DOHH2 (cell line): ENCODE measurements at regions not wholly inside any gene's neighbourhood (a gene's known extent, or its start where the extent isn't known, plus 50 kb on each side); places are given as distances from the start of the nearest gene placed in this dataset.

Source experiments
- H3F3A ChIP-seq: fragments of 200-600 bp; sonication (generic), shearing (Covaris generic); 2 replicates; pipeline ENCODE4 v1.6.0; 2016; ENCODE audit warnings: antibody characterized with exemption, mild to moderate bottlenecking; ENCODE audit not compliant: control insufficient read depth, insufficient read depth
- H3K27ac ChIP-seq: fragments of 200-600 bp; sonication (generic); 2 replicates; pipeline ENCODE4 v1.5.1; 2014; ENCODE audit warnings: low read depth, mild to moderate bottlenecking, low read length, moderate library complexity
- H3K27me3 ChIP-seq: fragments of 200-600 bp; sonication (generic); 2 replicates; pipeline ENCODE4 v1.6.1; 2014; ENCODE audit warnings: mild to moderate bottlenecking, low read length, mixed read lengths; ENCODE audit not compliant: control insufficient read depth
- H3K36me3 ChIP-seq: fragments of 200-600 bp; sonication (generic); 2 replicates; pipeline ENCODE4 v1.6.1; 2014; ENCODE audit warnings: mild to moderate bottlenecking, low read length, moderate library complexity, mixed read lengths; ENCODE audit not compliant: control insufficient read depth
- H3K4me1 ChIP-seq: fragments of 200-600 bp; sonication (generic); 2 replicates; pipeline ENCODE4 v1.6.1; 2014; ENCODE audit warnings: mild to moderate bottlenecking, low read length, mixed read lengths; ENCODE audit not compliant: control insufficient read depth
- H3K4me2 ChIP-seq: fragments of 200-600 bp; sonication (generic); 2 replicates; pipeline ENCODE4 v1.6.0; 2014; ENCODE audit warnings: mild to moderate bottlenecking, low read length, moderate library complexity
- H3K4me3 ChIP-seq: fragments of 200-600 bp; sonication (generic); 2 replicates; pipeline ENCODE4 v1.5.1; 2014; ENCODE audit warnings: mild to moderate bottlenecking, low read length, mixed read lengths
- H3K79me2 ChIP-seq: fragments of 200-600 bp; sonication (generic); 2 replicates; pipeline ENCODE4 v1.6.1; 2014; ENCODE audit warnings: mild to moderate bottlenecking, low read length, mixed read lengths; ENCODE audit not compliant: control insufficient read depth
- H3K9me2 ChIP-seq: fragments of 200-600 bp; sonication (generic); replicated peaks from 2 replicates; pipeline ENCODE4 v1.6.1; 2014; ENCODE audit warnings: mild to moderate bottlenecking, low read length, mixed read lengths; ENCODE audit not compliant: control insufficient read depth
- H3K9me3 ChIP-seq: fragments of 200-600 bp; sonication (generic); 2 replicates; pipeline ENCODE4 v1.6.1; 2014; ENCODE audit warnings: antibody characterized with exemption, low read length, mixed read lengths; ENCODE audit not compliant: control insufficient read depth, insufficient read depth
- H4K20me1 ChIP-seq: fragments of 200-600 bp; sonication (generic); 2 replicates; pipeline ENCODE4 v1.6.0; 2014; ENCODE audit warnings: low read depth, mild to moderate bottlenecking, antibody characterized with exemption, low read length, moderate library complexity; ENCODE audit not compliant: control insufficient read depth, insufficient read depth
- CTCF ChIP-seq: fragments of 200-600 bp; sonication (generic); IDR thresholded peaks from one replicate; pipeline ENCODE4 v1.5.1; 2014; ENCODE audit warnings: antibody characterized with exemption, mild to moderate bottlenecking, low read depth, low read length; ENCODE audit not compliant: poor library complexity, severe bottlenecking
- EZH2phosphoT487 ChIP-seq: fragments of 200-600 bp; sonication (generic); IDR thresholded peaks from 2 replicates; pipeline ENCODE4 v1.6.1; 2017; ENCODE audit warnings: borderline replicate concordance, mild to moderate bottlenecking, antibody characterized with exemption, low read length, moderate library complexity, mixed read lengths

DNA sequence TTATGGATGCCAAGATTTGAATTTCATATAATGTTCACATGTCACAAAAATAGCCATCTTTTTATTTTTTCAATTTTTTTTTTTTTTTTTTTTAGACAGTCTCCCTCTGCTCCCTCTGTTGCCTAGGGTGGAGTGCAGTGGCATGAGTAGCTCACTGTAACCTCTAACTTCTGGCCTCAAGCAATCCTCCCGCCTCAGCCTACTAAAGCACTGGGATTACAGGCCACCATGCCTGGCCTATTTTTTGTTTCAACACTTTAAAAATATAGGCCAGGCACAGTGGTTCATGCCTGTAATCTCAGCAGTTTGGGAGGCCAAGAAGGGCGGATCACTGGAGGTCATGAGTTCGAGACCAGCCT lies 246.3 kb downstream of the SKIDA1 start:
- no peak overlapping the region for H3K4me3 ChIP-seq
- H3K27ac ChIP-seq = no peak overlapping the region
- no peak overlapping the region for H3K4me2 ChIP-seq
- H3K9me3 ChIP-seq = no peaks in the 10 kb centered on the region
- no peaks in the 10 kb centered on the region for H4K20me1 ChIP-seq
- TF ChIP-seq CTCF (no peak), EZH2phosphoT487 (no peak)
- H3K27me3 ChIP-seq = no peaks in the 10 kb centered on the region
- H3K36me3 ChIP-seq = no peaks in the 10 kb centered on the region
- H3F3A ChIP-seq = no peaks in the 10 kb centered on the region
- H3K79me2 ChIP-seq = no peaks in the 10 kb centered on the region
- H3K4me1 ChIP-seq = no peaks in the 10 kb centered on the region
- H3K9me2 ChIP-seq = no peaks in the 10 kb centered on the region

DNA sequence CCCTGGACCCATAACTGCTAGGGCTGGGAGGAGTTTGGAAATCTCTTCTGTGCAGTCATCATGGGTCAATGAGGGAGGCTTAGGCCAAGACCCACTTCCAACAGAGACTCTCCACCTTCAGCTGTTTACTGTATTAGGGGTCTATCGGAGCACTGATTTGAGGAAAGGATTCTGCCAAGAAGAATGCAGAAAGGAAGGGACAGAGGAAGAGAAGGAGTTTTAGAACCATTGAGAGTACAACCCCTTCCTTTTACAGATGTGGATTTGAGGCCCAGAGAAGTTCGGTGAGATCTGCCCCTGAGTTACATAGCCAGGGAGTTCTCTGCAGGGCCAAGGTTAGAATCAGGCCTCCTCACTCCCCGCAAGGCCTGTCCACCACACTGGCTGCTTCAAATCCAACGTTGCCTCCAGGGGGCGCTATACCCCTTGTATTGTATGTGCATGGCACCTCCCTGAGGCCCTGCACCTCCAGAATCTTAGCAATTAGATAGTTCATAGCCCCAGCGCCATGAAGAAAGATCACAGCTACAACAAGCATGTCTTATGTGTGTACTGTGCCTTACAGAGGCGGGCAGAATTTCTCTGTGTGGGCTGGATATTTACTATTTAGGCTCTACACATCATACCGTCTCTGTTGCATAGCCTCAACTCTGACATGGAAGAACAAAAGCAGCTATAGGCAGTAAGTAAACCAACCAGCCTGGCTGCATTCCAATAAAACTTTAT lies 246.8 kb downstream of the SKIDA1 start:
- Histone ChIP-seq H3K4me1 (no peaks in the 10 kb centered on the region), H3K4me2 (no peak overlapping the region), H3K9me2 (no peaks in the 10 kb centered on the region), H3K79me2 (no peaks in the 10 kb centered on the region), H3K27ac (no peak overlapping the region), H3K9me3 (no peaks in the 10 kb centered on the region), H3K4me3 (no peak overlapping the region), H3K27me3 (no peaks in the 10 kb centered on the region), H4K20me1 (no peaks in the 10 kb centered on the region), H3K36me3 (no peaks in the 10 kb centered on the region), H3F3A (no peaks in the 10 kb centered on the region)
- TF ChIP-seq CTCF = peak; percentile 92
- TF ChIP-seq EZH2phosphoT487 = no peak

DNA sequence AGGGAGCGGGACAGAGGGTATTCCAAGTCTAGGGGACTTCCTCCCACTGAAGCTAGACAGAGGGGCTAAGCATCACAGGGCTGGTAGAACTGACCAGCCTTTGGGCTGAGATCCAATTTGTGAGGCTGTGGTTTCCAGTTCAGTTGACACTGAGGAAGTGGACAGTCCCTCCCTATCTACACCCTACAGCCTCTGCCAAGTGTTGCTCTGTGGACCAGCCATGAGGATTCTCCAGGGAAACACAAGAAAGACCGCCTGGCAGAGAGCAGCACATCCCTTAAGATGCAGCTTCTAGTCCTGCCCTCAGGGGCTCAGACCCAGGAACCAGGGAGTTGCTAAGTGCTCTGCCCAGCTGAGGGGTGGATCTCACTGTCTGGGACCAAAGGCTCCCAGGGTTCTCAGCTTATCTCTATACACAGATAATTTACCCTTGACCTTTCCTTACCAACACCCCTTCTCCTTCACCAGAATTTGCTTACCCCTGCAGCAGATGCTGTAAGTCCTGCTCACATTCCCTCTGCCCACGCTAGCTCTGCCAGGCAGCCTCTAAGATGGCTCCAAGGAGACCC lies 252.0 kb downstream of the SKIDA1 start:
- no peaks in the 10 kb centered on the region for H3K36me3 ChIP-seq
- H3K27me3 ChIP-seq = no peaks in the 10 kb centered on the region
- no peak overlapping the region for H3K4me2 ChIP-seq
- no peaks in the 10 kb centered on the region for H3K9me2 ChIP-seq
- H3K9me3 ChIP-seq = no peaks in the 10 kb centered on the region
- no peak overlapping the region for H3K27ac ChIP-seq
- no peaks in the 10 kb centered on the region for H3K79me2 ChIP-seq
- no peak overlapping the region for H3K4me3 ChIP-seq
- H4K20me1 ChIP-seq = no peaks in the 10 kb centered on the region
- TF ChIP-seq CTCF = no peak
- no peaks in the 10 kb centered on the region for H3K4me1 ChIP-seq
- no peaks in the 10 kb centered on the region for H3F3A ChIP-seq
